DOHH2 (cell line): ENCODE measurements at regions not wholly inside any gene's neighbourhood (a gene's known extent, or its start where the extent isn't known, plus 50 kb on each side); places are given as distances from the start of the nearest gene placed in this dataset.

Experiments
- CTCF ChIP-seq: fragments of 200-600 bp; sonication (generic); IDR thresholded peaks from one replicate; pipeline ENCODE4 v1.5.1; 2014; ENCODE audit warnings: antibody characterized with exemption, mild to moderate bottlenecking, low read depth, low read length; ENCODE audit not compliant: poor library complexity, severe bottlenecking
- EZH2phosphoT487 ChIP-seq: fragments of 200-600 bp; sonication (generic); IDR thresholded peaks from 2 replicates; pipeline ENCODE4 v1.6.1; 2017; ENCODE audit warnings: borderline replicate concordance, mild to moderate bottlenecking, antibody characterized with exemption, low read length, moderate library complexity, mixed read lengths

GRCh38 chr1:218982482-218982881, 191.2 kb upstream of the LYPLAL1 start:
- TF ChIP-seq CTCF (no peak), EZH2phosphoT487 (no peak)
